ENCODE measurements at regions not wholly inside any gene's neighbourhood (a gene's known extent, or its start where the extent isn't known, plus 50 kb on each side); places are given as distances from the start of the nearest gene placed in this dataset.

GRCh38 chr9:7691909-7692308 lies 107.7 kb downstream of the DMAC1 start:
- no peaks in the 10 kb centered on the region for H3K27me3 ChIP-seq
- intact Hi-C loops (cut with DNase I; ENCODE audit: low total_unique reads) (no loop called here), in situ Hi-C loops (cut with MboI; ENCODE audit: low pct_ligation_motif_present in 1 of 4, low pct_unique_long_range_greater_than_20kb in 1 of 4, low sequenced_read_pairs in 3 of 4) (no loop called here)
- TF ChIP-seq POLR2A (IDR thresholded peaks at IDR 0.05) (no peak), CTCF (IDR thresholded peaks at IDR 0.05) (no peak), EP300 (IDR thresholded peaks at IDR 0.05; ENCODE audit: low read depth) (no peak), POLR2AphosphoS5 (IDR thresholded peaks at IDR 0.05) (no peak)
- no peak overlapping the region for H3K4me3 ChIP-seq
- H3K27ac ChIP-seq = no peak overlapping the region
- DNase-seq = no peak
- H3K4me1 ChIP-seq = no peaks in the 10 kb centered on the region
- WGBS, 2 donors (ENCODE audit: low coverage in 1 of 2) = 67 to 76% methylated on average over 1 to 2 of the region's 2 CpGs
- H3K36me3 ChIP-seq = no peaks in the 10 kb centered on the region
- no peaks in the 10 kb centered on the region for H3K9me3 ChIP-seq

GRCh38 chr9:7690014-7690413 lies 109.6 kb downstream of the DMAC1 start:
- Histone ChIP-seq H3K27me3 (no peaks in the 10 kb centered on the region), H3K36me3 (no peaks in the 10 kb centered on the region)
- in situ Hi-C loops (cut with MboI; ENCODE audit: low pct_ligation_motif_present in 1 of 4, low pct_unique_long_range_greater_than_20kb in 1 of 4, low sequenced_read_pairs in 3 of 4) = no loop called here

GRCh38 chr9:7688626-7689025 lies 111.0 kb downstream of the DMAC1 start:
- 78 to 90% methylated on average over 1 of the region's 1 CpG for WGBS, 2 donors (ENCODE audit: low coverage in 1 of 2)
- in situ Hi-C loops (cut with MboI; ENCODE audit: low pct_ligation_motif_present in 1 of 4, low pct_unique_long_range_greater_than_20kb in 1 of 4, low sequenced_read_pairs in 3 of 4) = no loop called here

More at GRCh38 chr9:7690014-7690413, 109.6 kb downstream of the DMAC1 start:
- Histone ChIP-seq H3K4me1 (no peaks in the 10 kb centered on the region), H3K4me3 (no peak overlapping the region), H3K27ac (no peak overlapping the region), H3K9me3 (no peaks in the 10 kb centered on the region)
- no peak for TF ChIP-seq CTCF (IDR thresholded peaks at IDR 0.05)
- no peak for TF ChIP-seq POLR2AphosphoS5 (IDR thresholded peaks at IDR 0.05)
- TF ChIP-seq EP300 (IDR thresholded peaks at IDR 0.05; ENCODE audit: low read depth) = no peak
- no peak for TF ChIP-seq POLR2A (IDR thresholded peaks at IDR 0.05)
- DNase-seq = no peak
- intact Hi-C loops (cut with DNase I; ENCODE audit: low total_unique reads) = no loop called here

GRCh38 chr9:7676609-7677156 lies 122.9 kb downstream of the DMAC1 start:
- Histone ChIP-seq H3K36me3 (no peaks in the 10 kb centered on the region), H3K4me3 (no peak overlapping the region), H3K27ac (no peak overlapping the region), H3K4me1 (no peaks in the 10 kb centered on the region), H3K27me3 (no peaks in the 10 kb centered on the region), H3K9me3 (no peaks in the 10 kb centered on the region)
- TF ChIP-seq EP300 (IDR thresholded peaks at IDR 0.05; ENCODE audit: low read depth) (no peak), POLR2AphosphoS5 (IDR thresholded peaks at IDR 0.05) (no peak), POLR2A (IDR thresholded peaks at IDR 0.05) (no peak), CTCF (IDR thresholded peaks at IDR 0.05) (no peak)
- intact Hi-C loops (cut with DNase I; ENCODE audit: low total_unique reads) = no loop called here
- WGBS, 2 donors (ENCODE audit: low coverage in 1 of 2) = 51 to 58% methylated on average over 4 of the region's 4 CpGs
- in situ Hi-C loops (cut with MboI; ENCODE audit: low pct_ligation_motif_present in 1 of 4, low pct_unique_long_range_greater_than_20kb in 1 of 4, low sequenced_read_pairs in 3 of 4) = no loop called here
- no peak for DNase-seq

More at GRCh38 chr9:7688626-7689025, 111.0 kb downstream of the DMAC1 start:
- no peaks in the 10 kb centered on the region for H3K9me3 ChIP-seq
- no peak overlapping the region for H3K27ac ChIP-seq
- no peaks in the 10 kb centered on the region for H3K36me3 ChIP-seq
- no peaks in the 10 kb centered on the region for H3K27me3 ChIP-seq
- no peaks in the 10 kb centered on the region for H3K4me1 ChIP-seq
- H3K4me3 ChIP-seq = no peak overlapping the region
- intact Hi-C loops (cut with DNase I; ENCODE audit: low total_unique reads) = no loop called here
- TF ChIP-seq CTCF (IDR thresholded peaks at IDR 0.05) (no peak), POLR2A (IDR thresholded peaks at IDR 0.05) (no peak), POLR2AphosphoS5 (IDR thresholded peaks at IDR 0.05) (no peak), EP300 (IDR thresholded peaks at IDR 0.05; ENCODE audit: low read depth) (no peak)
- no peak for DNase-seq
